Prostate gland (tissue), 2 donors: ENCODE measurements at regions not wholly inside any gene's neighbourhood (a gene's known extent, or its start where the extent isn't known, plus 50 kb on each side); places are given as distances from the start of the nearest gene placed in this dataset.

Experiments
- POLR2A ChIP-seq: fragments of 450-650 bp; IDR thresholded peaks from one replicate; pipeline ENCODE4 v1.6.1; 2016; ENCODE audit warnings: antibody characterized with exemption, mild to moderate bottlenecking
- TF ChIP-seq, protein P1 (sequence below), 4 experiments: fragments of 200-600 bp in 2 of 4; fragments of 450-650 bp in 2 of 4; sonication (generic) in 2 of 4; IDR thresholded peaks; 1 replicate in 3 of 4; 2 replicates in 1 of 4; pipeline ENCODE4 v1.5.1; 2016 to 2019; ENCODE audit warnings: antibody characterized with exemption in 4 of 4, mild to moderate bottlenecking in 2 of 4, moderate library complexity in 2 of 4

- TF ChIP-seq, protein P1, sequence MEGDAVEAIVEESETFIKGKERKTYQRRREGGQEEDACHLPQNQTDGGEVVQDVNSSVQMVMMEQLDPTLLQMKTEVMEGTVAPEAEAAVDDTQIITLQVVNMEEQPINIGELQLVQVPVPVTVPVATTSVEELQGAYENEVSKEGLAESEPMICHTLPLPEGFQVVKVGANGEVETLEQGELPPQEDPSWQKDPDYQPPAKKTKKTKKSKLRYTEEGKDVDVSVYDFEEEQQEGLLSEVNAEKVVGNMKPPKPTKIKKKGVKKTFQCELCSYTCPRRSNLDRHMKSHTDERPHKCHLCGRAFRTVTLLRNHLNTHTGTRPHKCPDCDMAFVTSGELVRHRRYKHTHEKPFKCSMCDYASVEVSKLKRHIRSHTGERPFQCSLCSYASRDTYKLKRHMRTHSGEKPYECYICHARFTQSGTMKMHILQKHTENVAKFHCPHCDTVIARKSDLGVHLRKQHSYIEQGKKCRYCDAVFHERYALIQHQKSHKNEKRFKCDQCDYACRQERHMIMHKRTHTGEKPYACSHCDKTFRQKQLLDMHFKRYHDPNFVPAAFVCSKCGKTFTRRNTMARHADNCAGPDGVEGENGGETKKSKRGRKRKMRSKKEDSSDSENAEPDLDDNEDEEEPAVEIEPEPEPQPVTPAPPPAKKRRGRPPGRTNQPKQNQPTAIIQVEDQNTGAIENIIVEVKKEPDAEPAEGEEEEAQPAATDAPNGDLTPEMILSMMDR (IDR thresholded peaks at IDR 0.05) = no peak
- no peak for TF ChIP-seq POLR2A
These were observed 332.7 kb downstream of the MID1IP1 start for GRCh38 chrX:39133971-39134370.
